H9 (cell line): ENCODE measurements at regions not wholly inside any gene's neighbourhood (a gene's known extent, or its start where the extent isn't known, plus 50 kb on each side); places are given as distances from the start of the nearest gene placed in this dataset.

Experiments used
- DNase-seq: peaks from one replicate; pipeline ENCODE4 v3.0.0-alpha.2; 2017
- H2AFZ ChIP-seq: one replicate; pipeline ENCODE4 v1.6.1; 2013; ENCODE audit warnings: mild to moderate bottlenecking, low read length, control low read depth, moderate library complexity
- H2AK5ac ChIP-seq: 2 replicates; pipeline ENCODE4 v1.6.1; 2013; ENCODE audit warnings: low read length, control low read depth, mixed read lengths; ENCODE audit not compliant: insufficient read length
- H2BK120ac ChIP-seq: one replicate; pipeline ENCODE4 v1.6.1; 2013; ENCODE audit warnings: low read depth, mild to moderate bottlenecking, low read length, control low read depth, inconsistent platforms; ENCODE audit not compliant: poor library complexity, severe bottlenecking
- H2BK12ac ChIP-seq: 2 replicates; pipeline ENCODE4 v1.6.1; 2013; ENCODE audit warnings: low read length, control low read depth, mixed read lengths, low read depth; ENCODE audit not compliant: insufficient read length
- H2BK15ac ChIP-seq: 2 replicates; pipeline ENCODE4 v1.6.1; 2013; ENCODE audit warnings: low read depth, low read length, control low read depth
- H2BK20ac ChIP-seq: one replicate; pipeline ENCODE4 v1.6.1; 2013; ENCODE audit warnings: low read depth, mild to moderate bottlenecking, low read length, control low read depth, inconsistent platforms; ENCODE audit not compliant: poor library complexity, severe bottlenecking
- H2BK5ac ChIP-seq: 2 replicates; pipeline ENCODE4 v1.6.1; 2013; ENCODE audit warnings: low read length, control low read depth, mixed read lengths; ENCODE audit not compliant: insufficient read length
- H3K14ac ChIP-seq: 2 replicates; pipeline ENCODE4 v1.6.1; 2013; ENCODE audit warnings: low read length, control low read depth; ENCODE audit not compliant: insufficient read depth
- H3K18ac ChIP-seq: 2 replicates; pipeline ENCODE4 v1.6.1; 2013; ENCODE audit warnings: low read depth, mild to moderate bottlenecking, mixed read lengths, low read length, control low read depth; ENCODE audit not compliant: insufficient read length
- H3K23ac ChIP-seq: 2 replicates; pipeline ENCODE4 v1.6.1; 2013; ENCODE audit warnings: low read length, control low read depth, mixed read lengths, low read depth; ENCODE audit not compliant: insufficient read length
- H3K23me2 ChIP-seq: 2 replicates; pipeline ENCODE4 v1.6.1; 2013; ENCODE audit warnings: low read depth, mild to moderate bottlenecking, mixed read lengths, low read length, control low read depth; ENCODE audit not compliant: insufficient read length, poor library complexity, severe bottlenecking
- H3K27ac ChIP-seq: 2 replicates; pipeline ENCODE4 v1.5.1; 2013; ENCODE audit warnings: low read length, control low read depth, mixed read lengths, low read depth; ENCODE audit not compliant: insufficient read length
- H3K27me3 ChIP-seq: 2 replicates; pipeline ENCODE4 v1.6.1; 2013; ENCODE audit warnings: low read length, control low read depth, inconsistent platforms; ENCODE audit not compliant: insufficient read depth
- H3K4ac ChIP-seq: 2 replicates; pipeline ENCODE4 v1.6.1; 2013; ENCODE audit warnings: low read depth, mild to moderate bottlenecking, control low read depth, inconsistent platforms, low read length, moderate library complexity
- H3K4me1 ChIP-seq: 2 replicates; pipeline ENCODE4 v1.6.1; 2013; ENCODE audit warnings: low read length, control low read depth, inconsistent platforms; ENCODE audit not compliant: insufficient read depth
- H3K4me2 ChIP-seq: 2 replicates; pipeline ENCODE4 v1.6.1; 2013; ENCODE audit warnings: low read length, control low read depth, mixed read lengths; ENCODE audit not compliant: insufficient read length, insufficient read depth
- H3K56ac ChIP-seq: 2 replicates; pipeline ENCODE4 v1.6.1; 2013; ENCODE audit warnings: low read depth, mild to moderate bottlenecking, mixed read lengths, low read length, control low read depth; ENCODE audit not compliant: insufficient read length
- H3K79me1 ChIP-seq: 2 replicates; pipeline ENCODE4 v1.6.1; 2013; ENCODE audit warnings: low read depth, mild to moderate bottlenecking, moderate library complexity, low read length, control low read depth, inconsistent platforms; ENCODE audit not compliant: insufficient read depth, poor library complexity, severe bottlenecking
- H3K79me2 ChIP-seq: 2 replicates; pipeline ENCODE4 v1.6.1; 2013; ENCODE audit warnings: low read length, control low read depth, inconsistent platforms; ENCODE audit not compliant: insufficient read depth
- H3K9ac ChIP-seq: 2 replicates; pipeline ENCODE4 v1.6.1; 2013; ENCODE audit warnings: low read length, control low read depth, mixed read lengths; ENCODE audit not compliant: insufficient read length; ENCODE audit errors: extremely low read depth
- H3K9me3 ChIP-seq: one replicate; pipeline ENCODE4 v1.6.1; 2013; ENCODE audit warnings: low read depth, low read length, inconsistent platforms; ENCODE audit not compliant: control insufficient read depth
- H3T11ph ChIP-seq: one replicate; pipeline ENCODE4 v1.6.1; 2013; ENCODE audit warnings: mild to moderate bottlenecking, low read length, control low read depth, inconsistent platforms
- H4K20me1 ChIP-seq: one replicate; pipeline ENCODE4 v1.6.1; 2013; ENCODE audit not compliant: control insufficient read depth, insufficient read length, insufficient read depth
- H4K5ac ChIP-seq: 2 replicates; pipeline ENCODE4 v1.6.1; 2013; ENCODE audit warnings: low read depth, mild to moderate bottlenecking, mixed read lengths, low read length, control low read depth; ENCODE audit not compliant: insufficient read length
- H4K8ac ChIP-seq: replicated peaks from 2 replicates; pipeline ENCODE4 v1.6.1; 2013; ENCODE audit warnings: low read length, control low read depth, mixed read lengths, low read depth; ENCODE audit not compliant: insufficient read length
- H4K91ac ChIP-seq: 2 replicates; pipeline ENCODE4 v1.6.1; 2013; ENCODE audit warnings: low read depth, mild to moderate bottlenecking, moderate library complexity, mixed read lengths, low read length, control low read depth; ENCODE audit not compliant: insufficient read length
- H3K27ac Mint-ChIP-seq, 3 experiments: 2 replicates in 2 of 3; 3 replicates in 1 of 3; pipeline ENCODE4 v1.8.0; 2020 to 2021; ENCODE audit warnings: mixed read lengths in 3 of 3, mild to moderate bottlenecking in 1 of 3, moderate library complexity in 1 of 3
- H3K27me3 Mint-ChIP-seq: 2 replicates; pipeline ENCODE4 v1.8.0; 2021; ENCODE audit warnings: low read depth, mild to moderate bottlenecking, moderate library complexity, mixed read lengths
- H3K36me3 Mint-ChIP-seq, 3 experiments: 2 replicates in 2 of 3; 3 replicates in 1 of 3; pipeline ENCODE4 v1.8.0; 2020 to 2021; ENCODE audit warnings: low read depth in 3 of 3, mixed read lengths in 3 of 3; ENCODE audit not compliant: insufficient read depth in 1 of 3
- H3K4me1 Mint-ChIP-seq, 2 experiments: 2 replicates each; pipeline ENCODE4 v1.8.0; 2020; ENCODE audit warnings: mixed read lengths in 2 of 2
- H3K4me3 Mint-ChIP-seq, 2 experiments: 2 replicates in 1 of 2; 3 replicates in 1 of 2; pipeline ENCODE4 v1.8.0; 2020 to 2021; ENCODE audit warnings: mild to moderate bottlenecking in 2 of 2, mixed read lengths in 2 of 2, moderate library complexity in 1 of 2
- H3K9me3 Mint-ChIP-seq, 2 experiments: 2 replicates in 1 of 2; 3 replicates in 1 of 2; pipeline ENCODE4 v1.8.0; 2020; ENCODE audit warnings: mild to moderate bottlenecking in 2 of 2, mixed read lengths in 2 of 2, moderate library complexity in 1 of 2
- CTCF ChIP-seq: fragments of 200-600 bp; sonication (generic); conservative IDR thresholded peaks from 3 replicates; pipeline ENCODE4 v1.8.0; 2021; ENCODE audit warnings: antibody characterized with exemption, mild to moderate bottlenecking
- WGBS: extraction: QIAGEN DNeasy Blood & Tissue Kit; methylation state at CpG from one replicate; pipeline ENCODE4 v1.1.7; 2013; ENCODE audit warnings: missing lambda C conversion rate, low lambda C conversion rate, mixed read lengths; ENCODE audit not compliant: insufficient read length; ENCODE audit errors: extremely low coverage; 5-methylcytosine and 5-hydroxymethylcytosine counted together

- no peaks in the 10 kb centered on the region for H3K79me2 ChIP-seq
- no peak overlapping the region for H3K4ac ChIP-seq
- H4K8ac ChIP-seq = no peak overlapping the region
- H3K4me2 ChIP-seq = no peak overlapping the region
- H3T11ph ChIP-seq = no peak overlapping the region
- TF ChIP-seq CTCF = no peak
- Mint-ChIP-seq H3K4me1 (no peaks in the 10 kb centered on the region), H3K9me3 (no peaks in the 10 kb centered on the region), H3K4me3 (no peak overlapping the region), H3K27me3 (no peaks in the 10 kb centered on the region), H3K36me3 (no peaks in the 10 kb centered on the region), H3K27ac (no peak overlapping the region)
- DNase-seq = no peak
- H4K5ac ChIP-seq = no peak overlapping the region
- H2AK5ac ChIP-seq = no peak overlapping the region
- no peak overlapping the region for H2BK12ac ChIP-seq
- H2AFZ ChIP-seq = no peak overlapping the region
- H3K18ac ChIP-seq = no peak overlapping the region
- H3K9ac ChIP-seq = no peak overlapping the region
- no peak overlapping the region for H2BK15ac ChIP-seq
- H4K91ac ChIP-seq = no peak overlapping the region
- no peak overlapping the region for H2BK5ac ChIP-seq
- H3K14ac ChIP-seq = no peak overlapping the region
- H3K56ac ChIP-seq = no peak overlapping the region
- H3K23me2 ChIP-seq = no peaks in the 10 kb centered on the region
- H3K4me1 ChIP-seq = no peaks in the 10 kb centered on the region
- no peaks in the 10 kb centered on the region for H3K79me1 ChIP-seq
- H4K20me1 ChIP-seq = no peaks in the 10 kb centered on the region
- WGBS = no CpG with 5 or more reads among the region's 1 CpG
- no peaks in the 10 kb centered on the region for H3K9me3 ChIP-seq
- H2BK20ac ChIP-seq = no peak overlapping the region
- no peak overlapping the region for H3K23ac ChIP-seq
- H3K27me3 ChIP-seq = no peaks in the 10 kb centered on the region; the same call in 1 of the 2 replicates
- H3K27ac ChIP-seq = no peak overlapping the region
- no peak overlapping the region for H2BK120ac ChIP-seq
Observed at GRCh38 chr2:5316001-5316490, 376.1 kb upstream of the SOX11 start.
